LoVo (cell line): ENCODE measurements at regions not wholly inside any gene's neighbourhood (a gene's known extent, or its start where the extent isn't known, plus 50 kb on each side); places are given as distances from the start of the nearest gene placed in this dataset.

ENCODE experiments used
- DNase-seq: peaks from one replicate; pipeline ENCODE4 v3.0.0-alpha.2; 2016; ENCODE audit warnings: low spot score

DNA sequence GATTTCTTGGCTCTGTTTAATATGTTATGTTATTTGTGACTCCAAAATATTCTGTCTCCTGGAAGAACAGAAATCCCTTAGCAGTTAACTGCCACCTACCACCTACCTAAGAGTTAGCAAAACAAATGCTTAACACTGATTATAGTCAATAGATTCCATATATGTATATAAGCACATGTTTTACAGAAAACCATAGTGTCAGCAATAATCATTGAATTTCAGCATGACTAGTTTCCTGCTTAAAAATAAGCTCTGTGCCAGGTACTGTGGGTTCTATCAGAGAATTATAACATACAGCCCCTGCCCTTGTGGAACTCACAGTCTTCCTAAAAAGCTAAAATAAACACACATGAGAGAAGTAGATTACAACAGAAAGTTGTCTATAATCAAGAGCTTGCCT, 561.9 kb upstream of the CAMK1G start:
- no peak for DNase-seq

- DNase-seq = no peak
Observed at GRCh38 chr1:209023790-209024189, 559.7 kb upstream of the CAMK1G start.

DNA sequence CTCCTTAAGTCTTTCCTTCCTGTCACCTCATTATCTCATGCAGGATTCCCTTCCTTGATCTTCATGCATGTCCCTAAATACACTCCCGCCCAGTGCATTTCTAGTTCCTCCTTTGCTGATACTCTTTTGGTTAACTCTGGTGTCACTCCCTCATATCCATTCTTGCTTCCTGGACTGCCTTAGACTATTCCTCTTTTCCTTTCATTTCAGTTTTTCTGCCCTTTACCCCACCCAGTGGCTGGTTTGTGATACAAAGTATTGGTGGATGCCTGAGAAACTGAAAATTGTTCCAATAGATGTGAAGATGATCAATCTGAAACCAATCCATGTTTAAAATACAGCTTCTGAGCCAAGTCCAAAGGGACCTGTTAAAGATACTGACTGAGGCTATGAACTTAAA, 553.8 kb upstream of the CAMK1G start:
- no peak for DNase-seq

GRCh38 chr1:209030454-209031167, 552.9 kb upstream of the CAMK1G start:
- DNase-seq = no peak

GRCh38 chr1:209037064-209037463, 546.5 kb upstream of the CAMK1G start:
- DNase-seq = no peak

DNA sequence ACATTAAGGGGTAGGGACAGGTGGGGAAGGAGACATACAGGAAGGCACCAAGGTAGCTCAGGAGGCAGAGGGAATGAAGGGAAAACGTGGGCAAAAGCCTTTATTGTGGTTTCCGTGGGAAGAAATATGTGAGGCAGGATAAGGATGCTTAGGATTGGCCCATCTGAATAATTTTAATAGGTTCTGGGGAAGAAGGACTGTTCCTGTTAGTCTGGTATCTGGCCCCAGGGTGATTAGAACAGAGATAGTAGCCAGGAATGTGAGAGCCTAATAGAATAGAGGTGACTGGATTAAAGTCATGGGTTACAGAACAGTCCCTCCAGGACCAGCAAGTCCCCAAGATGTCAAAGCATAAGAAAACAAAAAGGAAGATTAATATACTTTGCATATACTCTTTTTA, 545.2 kb upstream of the CAMK1G start:
- no peak for DNase-seq

DNA sequence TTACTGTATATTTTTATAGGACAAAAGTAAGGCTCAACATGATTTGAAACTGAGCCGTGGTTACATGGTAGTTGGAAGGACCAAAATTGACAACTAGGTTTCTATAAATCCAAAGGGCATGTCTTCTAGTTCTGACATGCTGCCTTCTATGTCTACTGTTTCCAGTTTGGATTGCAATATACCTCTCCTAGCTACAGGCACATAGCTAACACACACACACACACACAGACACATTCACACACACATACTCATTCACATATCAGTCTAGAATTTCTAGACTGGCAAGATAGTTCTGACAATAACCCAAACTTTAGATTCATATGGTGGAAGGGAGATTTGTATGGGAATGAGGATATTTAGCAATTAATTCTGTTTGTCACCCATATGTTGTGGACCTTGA, 544.8 kb upstream of the CAMK1G start:
- no peak for DNase-seq

GRCh38 chr1:209040351-209040750, 543.2 kb upstream of the CAMK1G start:
- no peak for DNase-seq

GRCh38 chr1:209041927-209042326, 541.6 kb upstream of the CAMK1G start:
- DNase-seq = no peak

- no peak for DNase-seq
Observed at GRCh38 chr1:209042413-209042812, 541.1 kb upstream of the CAMK1G start.

- DNase-seq = peak; percentile 32
Observed at GRCh38 chr1:209045331-209046057, 538.0 kb upstream of the CAMK1G start.

DNA sequence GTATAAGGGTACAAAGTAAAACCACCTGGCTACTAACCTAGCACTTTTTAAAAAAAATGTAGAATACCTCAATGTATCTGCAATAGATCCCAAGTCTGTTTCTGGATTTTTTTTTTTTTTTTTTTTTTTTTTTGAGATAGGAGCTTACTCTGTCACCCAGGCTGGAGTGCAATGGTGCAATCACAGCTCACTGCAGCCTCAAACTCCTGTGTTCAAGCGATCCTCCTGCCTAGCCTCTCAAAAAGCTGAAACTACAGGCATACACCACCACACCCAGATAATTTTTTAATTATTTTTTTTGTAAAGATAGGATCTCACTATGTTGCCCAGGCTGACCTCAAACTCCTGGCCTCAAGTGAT, 537.5 kb upstream of the CAMK1G start:
- no peak for DNase-seq

- no peak for DNase-seq
Observed at GRCh38 chr1:209046935-209047334, 536.6 kb upstream of the CAMK1G start.

DNA sequence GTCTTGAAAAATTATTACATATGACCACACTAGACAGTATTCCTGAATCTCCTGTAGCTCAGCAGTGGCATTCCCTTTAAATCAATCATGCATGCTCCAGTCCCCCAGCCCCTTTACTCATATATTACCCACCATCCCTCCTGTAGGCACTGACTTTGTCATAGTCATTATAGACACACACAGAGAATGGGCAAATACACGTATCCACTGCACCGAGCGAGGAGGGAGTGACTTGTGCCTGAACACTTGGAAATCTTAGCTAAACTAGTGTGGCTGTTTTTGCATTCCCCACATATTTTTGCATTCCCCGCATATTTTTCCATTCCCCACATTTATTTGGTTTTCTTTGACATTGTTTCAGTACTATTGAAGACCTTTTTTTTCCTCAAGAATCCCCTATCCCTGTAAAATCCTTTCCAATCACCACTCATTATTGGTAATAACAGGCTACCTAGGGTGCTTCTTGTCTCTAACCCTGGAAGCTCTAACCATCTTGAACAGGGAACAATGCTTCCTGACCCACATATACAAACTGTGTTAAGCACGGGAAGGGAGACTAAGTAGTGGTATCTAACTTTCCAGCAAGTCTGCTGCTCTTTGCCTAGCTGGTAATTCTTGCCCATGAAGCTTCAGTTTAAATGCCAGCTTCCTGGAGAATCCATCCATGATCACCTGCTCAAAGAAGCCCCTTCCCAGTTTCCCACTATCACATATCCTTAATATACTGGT, 534.4 kb upstream of the CAMK1G start:
- no peak for DNase-seq

- no peak for DNase-seq
Observed at GRCh38 chr1:209051570-209051969, 531.9 kb upstream of the CAMK1G start.

DNA sequence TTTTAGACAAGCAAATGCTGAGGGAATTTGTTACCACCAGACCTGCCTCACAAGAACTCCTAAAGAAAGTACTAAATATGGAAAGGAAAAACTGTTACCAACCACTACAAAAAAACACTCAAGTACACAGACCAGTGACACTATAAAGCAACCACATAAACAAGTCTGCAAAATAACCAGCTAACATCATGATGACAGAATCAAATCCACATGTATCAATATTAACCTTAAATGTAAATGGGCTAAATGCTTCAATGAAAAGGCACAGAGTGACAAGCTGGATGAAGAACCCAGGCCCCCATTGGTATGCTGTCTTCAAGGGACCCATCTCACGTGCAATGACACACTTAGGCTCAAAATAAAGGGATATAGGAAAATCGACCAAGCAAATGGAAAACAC, 529.9 kb upstream of the CAMK1G start:
- DNase-seq = no peak

DNA sequence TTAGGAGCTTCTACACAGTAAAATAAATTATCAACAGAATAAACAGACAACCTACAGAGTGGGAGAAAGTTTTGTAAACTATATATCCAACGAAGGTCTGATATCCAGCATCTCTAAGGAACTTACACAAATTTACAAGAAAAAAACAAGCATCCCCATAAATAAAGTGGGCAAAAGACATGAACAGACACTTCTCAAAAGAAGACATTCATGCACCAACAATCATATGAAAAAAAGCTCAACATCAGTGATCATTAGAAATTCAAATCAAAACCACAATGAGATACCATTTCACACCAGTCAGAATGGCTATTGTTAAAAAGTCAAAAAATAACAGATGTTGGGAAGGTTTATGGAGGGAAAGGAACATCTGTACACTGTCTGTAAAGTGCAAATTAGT, 526.4 kb upstream of the CAMK1G start:
- DNase-seq = no peak

DNA sequence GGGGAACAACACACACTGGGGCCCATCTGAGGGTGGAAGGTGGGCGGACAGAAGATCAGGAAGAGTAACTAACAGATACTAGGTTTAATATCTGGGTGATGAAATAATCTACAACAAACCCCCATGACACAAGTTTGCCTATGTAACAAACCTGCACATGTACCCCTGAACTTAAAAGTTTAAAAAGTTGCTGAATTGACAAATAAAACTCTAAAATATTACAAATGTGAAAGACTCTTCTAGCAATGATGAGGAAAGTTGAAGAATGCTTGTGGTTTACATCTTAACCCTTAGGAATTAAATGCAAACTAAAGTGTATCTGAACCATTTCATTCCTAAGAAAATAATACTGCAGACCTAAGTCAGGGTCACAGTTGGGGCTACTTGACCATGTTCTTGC, 525.6 kb upstream of the CAMK1G start:
- DNase-seq = no peak

- DNase-seq = no peak
Observed at GRCh38 chr1:209059376-209059775, 524.1 kb upstream of the CAMK1G start.

DNA sequence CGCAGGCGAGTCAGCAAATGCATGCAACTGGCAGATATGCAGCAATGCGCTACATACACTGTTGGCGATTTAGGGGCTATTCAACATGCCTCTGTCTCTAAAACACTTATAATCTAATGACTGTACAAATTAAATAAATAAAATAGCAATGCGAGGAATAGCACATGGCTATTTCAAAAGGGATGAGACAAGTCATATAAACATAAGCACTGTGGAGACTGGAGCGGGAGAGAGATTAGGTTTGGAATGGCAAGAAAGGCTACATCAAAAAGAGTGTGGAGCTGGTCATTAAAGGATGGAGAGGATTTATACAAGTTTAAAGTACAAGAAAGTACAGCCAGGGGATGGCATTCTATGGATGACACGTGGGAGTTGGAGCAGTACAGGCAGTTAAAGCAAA, 523.5 kb upstream of the CAMK1G start:
- DNase-seq = no peak

DNA sequence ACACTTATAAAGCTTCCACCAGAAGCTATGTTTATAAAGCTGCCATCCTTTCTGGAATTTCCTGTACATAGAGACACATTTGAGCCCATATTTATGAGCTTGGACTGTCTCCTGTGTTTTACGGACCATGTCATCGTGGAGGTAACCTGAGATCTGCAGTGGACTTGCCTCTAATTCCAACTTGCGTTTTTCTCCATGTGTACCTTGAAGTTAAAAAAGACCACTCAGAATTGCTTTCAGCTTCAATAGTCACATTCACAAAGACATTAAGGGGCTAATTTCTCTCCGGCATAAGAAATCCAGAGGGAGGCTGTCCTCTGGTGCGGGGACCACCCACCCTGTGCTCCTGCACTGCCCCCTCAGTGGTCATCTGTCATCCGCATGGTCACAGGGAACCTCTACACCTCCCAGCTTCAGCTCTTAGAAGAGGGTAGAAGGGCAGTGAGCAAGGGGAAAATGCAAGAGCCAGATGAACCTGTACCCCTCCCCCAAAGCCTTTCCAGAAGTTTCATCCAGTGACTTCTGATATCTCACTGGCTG, 521.4 kb upstream of the CAMK1G start:
- DNase-seq = no peak

GRCh38 chr1:209062863-209063262, 520.7 kb upstream of the CAMK1G start:
- DNase-seq = no peak
